Osteocyte (in vitro differentiated cells): ENCODE measurements at regions not wholly inside any gene's neighbourhood (a gene's known extent, or its start where the extent isn't known, plus 50 kb on each side); places are given as distances from the start of the nearest gene placed in this dataset.

Experiments used
- DNase-seq: peaks from one replicate; pipeline ENCODE4 v3.0.0; 2021; ENCODE audit warnings: mixed read lengths; ENCODE audit not compliant: unreplicated experiment; ENCODE audit errors: extremely low spot score
- H3K27ac Mint-ChIP-seq: one replicate; pipeline ENCODE4 v1.8.0; 2021; ENCODE audit warnings: mild to moderate bottlenecking, mixed read lengths; ENCODE audit not compliant: unreplicated experiment
- H3K27me3 Mint-ChIP-seq: one replicate; pipeline ENCODE4 v1.8.0; 2021; ENCODE audit warnings: mixed read lengths; ENCODE audit not compliant: unreplicated experiment
- H3K36me3 Mint-ChIP-seq: one replicate; pipeline ENCODE4 v1.8.0; 2021; ENCODE audit warnings: mixed read lengths; ENCODE audit not compliant: unreplicated experiment
- H3K4me1 Mint-ChIP-seq: one replicate; pipeline ENCODE4 v1.8.0; 2021; ENCODE audit warnings: mixed read lengths; ENCODE audit not compliant: unreplicated experiment
- H3K4me3 Mint-ChIP-seq: one replicate; pipeline ENCODE4 v1.8.0; 2021; ENCODE audit warnings: mild to moderate bottlenecking, moderate library complexity, mixed read lengths; ENCODE audit not compliant: unreplicated experiment
- H3K9me3 Mint-ChIP-seq: one replicate; pipeline ENCODE4 v1.8.0; 2021; ENCODE audit warnings: mixed read lengths; ENCODE audit not compliant: unreplicated experiment
- CTCF ChIP-seq: fragments of 200-600 bp; sonication (generic); IDR thresholded peaks from 2 replicates; pipeline ENCODE4 v1.5.0; 2021; ENCODE audit warnings: antibody characterized with exemption, mild to moderate bottlenecking, moderate library complexity

GRCh38 chr18:2433366-2433765 lies 137.9 kb downstream of the METTL4 start:
- Mint-ChIP-seq H3K4me1 (no peaks in the 10 kb centered on the region), H3K9me3 (peaks cover 9% of the 10 kb centered on the region), H3K4me3 (no peak overlapping the region), H3K27me3 (peaks cover 7% of the 10 kb centered on the region), H3K36me3 (no peaks in the 10 kb centered on the region), H3K27ac (no peak overlapping the region)
- no peak for DNase-seq
- TF ChIP-seq CTCF = no peak

- no peaks in the 10 kb centered on the region for H3K36me3 Mint-ChIP-seq
- H3K9me3 Mint-ChIP-seq = no peaks in the 10 kb centered on the region
- DNase-seq = no peak
- peaks cover 7% of the 10 kb centered on the region for H3K4me1 Mint-ChIP-seq
- TF ChIP-seq CTCF = no peak
- no peaks in the 10 kb centered on the region for H3K27me3 Mint-ChIP-seq
- H3K4me3 Mint-ChIP-seq = no peak overlapping the region
- H3K27ac Mint-ChIP-seq = no peak overlapping the region
Measured at GRCh38 chr18:2441544-2441943, 129.8 kb downstream of the METTL4 start.

- H3K27me3 Mint-ChIP-seq = no peaks in the 10 kb centered on the region
- no peaks in the 10 kb centered on the region for H3K36me3 Mint-ChIP-seq
- peaks cover 7% of the 10 kb centered on the region for H3K4me1 Mint-ChIP-seq
- no peak for TF ChIP-seq CTCF
- no peak overlapping the region for H3K27ac Mint-ChIP-seq
- H3K4me3 Mint-ChIP-seq = no peak overlapping the region
- no peaks in the 10 kb centered on the region for H3K9me3 Mint-ChIP-seq
- no peak for DNase-seq
Measured at GRCh38 chr18:2442006-2442405, 129.3 kb downstream of the METTL4 start.

GRCh38 chr18:2442726-2443275 lies 128.5 kb downstream of the METTL4 start:
- Mint-ChIP-seq H3K9me3 (no peaks in the 10 kb centered on the region), H3K4me3 (no peak overlapping the region), H3K36me3 (no peaks in the 10 kb centered on the region), H3K27me3 (no peaks in the 10 kb centered on the region), H3K4me1 (peaks cover 7% of the 10 kb centered on the region), H3K27ac (no peak overlapping the region)
- no peak for DNase-seq
- TF ChIP-seq CTCF = no peak

GRCh38 chr18:2444201-2444875 lies 127.0 kb downstream of the METTL4 start:
- no peak overlapping the region for H3K4me3 Mint-ChIP-seq
- no peaks in the 10 kb centered on the region for H3K36me3 Mint-ChIP-seq
- DNase-seq = no peak
- peaks cover 7% of the 10 kb centered on the region for H3K4me1 Mint-ChIP-seq
- TF ChIP-seq CTCF = no peak
- H3K27me3 Mint-ChIP-seq = no peaks in the 10 kb centered on the region
- no peaks in the 10 kb centered on the region for H3K9me3 Mint-ChIP-seq
- H3K27ac Mint-ChIP-seq = no peak overlapping the region
